C4-2B (cell line): ENCODE measurements at regions not wholly inside any gene's neighbourhood (a gene's known extent, or its start where the extent isn't known, plus 50 kb on each side); places are given as distances from the start of the nearest gene placed in this dataset.
A peak's percentile ranks its signal among the peaks of the same experiment; 100 is the strongest.

ENCODE experiments used
- H3K27ac ChIP-seq: fragments of 450-650 bp; 2 replicates; pipeline ENCODE4 v1.5.1; 2017
- CTCF ChIP-seq: fragments of 450-650 bp; conservative IDR thresholded peaks from 2 replicates; pipeline ENCODE4 v1.5.1; 2017; ENCODE audit warnings: mild to moderate bottlenecking
- ZFX ChIP-seq: fragments of 450-650 bp; IDR thresholded peaks from 2 replicates; pipeline ENCODE4 v1.6.1; 2017

- H3K27ac ChIP-seq: no peak overlapping the region
Measured at GRCh38 chr9:87324613-87325194, 173.0 kb upstream of the DAPK1 start.

DNA sequence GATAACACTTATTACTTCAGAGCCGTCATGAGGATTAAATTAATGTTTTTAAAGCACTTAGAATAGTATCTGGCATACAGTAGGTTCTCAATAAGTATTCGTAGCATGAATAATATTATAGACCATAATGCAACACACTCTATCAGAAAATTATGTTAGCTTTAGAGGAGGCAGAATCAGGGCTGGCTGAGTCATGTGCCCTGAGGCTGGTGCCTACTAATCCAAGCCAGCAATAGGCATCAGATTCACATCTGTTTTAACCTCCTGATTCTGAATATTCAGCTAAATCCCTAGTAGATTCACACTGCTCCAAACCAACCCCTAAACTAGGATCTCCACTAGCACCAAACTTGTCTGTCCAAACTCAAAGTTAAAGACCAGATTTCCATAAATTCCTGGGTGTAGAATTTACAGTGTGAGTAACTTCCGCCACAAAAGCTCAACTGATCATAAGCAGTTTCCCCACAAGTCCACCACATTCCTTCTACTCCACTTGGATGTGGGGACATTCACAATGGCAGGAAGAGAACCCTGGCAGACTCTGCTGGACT is 170.0 kb upstream of the DAPK1 start:
- TF ChIP-seq ZFX (no peak; the same call in 1 of the 2 replicates), CTCF (no peak)

More at GRCh38 chr9:87324613-87325194, 173.0 kb upstream of the DAPK1 start:
- TF ChIP-seq CTCF (peak; percentile 86), ZFX (no peak)

DNA sequence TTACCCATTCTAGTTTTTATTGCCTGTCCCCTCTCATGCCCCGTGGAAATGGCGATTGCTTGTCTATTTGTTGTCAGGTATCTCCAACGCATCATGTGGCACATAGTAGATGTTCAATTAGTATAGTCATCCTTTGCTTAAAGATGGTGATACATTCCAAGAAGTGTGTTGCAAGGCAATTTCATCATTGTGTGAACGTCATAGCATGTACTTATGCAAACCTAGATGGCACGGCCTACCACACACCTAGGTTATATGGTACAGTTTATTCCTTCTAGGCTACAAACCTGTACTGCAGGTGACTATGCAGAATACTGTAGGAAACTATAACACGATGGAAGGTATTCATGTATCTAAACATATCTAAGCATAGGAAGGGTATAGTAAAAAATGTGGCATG is 163.9 kb upstream of the DAPK1 start:
- TF ChIP-seq ZFX (no peak), CTCF (no peak)
- H3K27ac ChIP-seq: no peak overlapping the region; the same call in 1 of the 2 replicates

More for the DNA sequence above, 170.0 kb upstream of the DAPK1 start:
- H3K27ac ChIP-seq: no peak overlapping the region

DNA sequence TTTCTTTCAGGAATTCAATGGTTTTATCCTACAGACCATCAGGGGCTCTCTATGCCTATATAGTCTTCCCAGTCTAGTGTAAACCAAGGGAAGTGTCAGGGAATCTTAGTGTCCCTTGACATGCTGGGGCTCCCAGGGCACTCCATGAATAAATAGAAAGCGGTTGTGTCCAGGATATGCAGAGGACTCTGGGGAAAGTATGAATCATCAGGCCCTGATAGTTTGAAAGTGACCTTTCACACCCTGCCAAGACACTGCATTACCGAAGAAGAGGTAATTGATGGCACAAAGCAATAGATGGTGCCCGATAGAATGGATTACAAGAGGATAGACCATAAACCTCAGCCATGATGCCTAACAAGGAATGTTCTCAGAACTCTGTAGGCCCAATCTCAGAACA is 163.3 kb upstream of the DAPK1 start:
- TF ChIP-seq ZFX (no peak), CTCF (no peak)

GRCh38 chr9:87336407-87336806 is 161.3 kb upstream of the DAPK1 start:
- TF ChIP-seq ZFX: no peak
- no peak for TF ChIP-seq CTCF
- peak overlapping the region; percentile 62; the same call in 1 of the 2 replicates for H3K27ac ChIP-seq

More for the DNA sequence above, 163.3 kb upstream of the DAPK1 start:
- H3K27ac ChIP-seq: peak overlapping the region; percentile 90

- TF ChIP-seq CTCF (peak; percentile 86), ZFX (no peak)
- H3K27ac ChIP-seq: no peak overlapping the region
Measured at GRCh38 chr9:87336914-87337333, 160.7 kb upstream of the DAPK1 start.

DNA sequence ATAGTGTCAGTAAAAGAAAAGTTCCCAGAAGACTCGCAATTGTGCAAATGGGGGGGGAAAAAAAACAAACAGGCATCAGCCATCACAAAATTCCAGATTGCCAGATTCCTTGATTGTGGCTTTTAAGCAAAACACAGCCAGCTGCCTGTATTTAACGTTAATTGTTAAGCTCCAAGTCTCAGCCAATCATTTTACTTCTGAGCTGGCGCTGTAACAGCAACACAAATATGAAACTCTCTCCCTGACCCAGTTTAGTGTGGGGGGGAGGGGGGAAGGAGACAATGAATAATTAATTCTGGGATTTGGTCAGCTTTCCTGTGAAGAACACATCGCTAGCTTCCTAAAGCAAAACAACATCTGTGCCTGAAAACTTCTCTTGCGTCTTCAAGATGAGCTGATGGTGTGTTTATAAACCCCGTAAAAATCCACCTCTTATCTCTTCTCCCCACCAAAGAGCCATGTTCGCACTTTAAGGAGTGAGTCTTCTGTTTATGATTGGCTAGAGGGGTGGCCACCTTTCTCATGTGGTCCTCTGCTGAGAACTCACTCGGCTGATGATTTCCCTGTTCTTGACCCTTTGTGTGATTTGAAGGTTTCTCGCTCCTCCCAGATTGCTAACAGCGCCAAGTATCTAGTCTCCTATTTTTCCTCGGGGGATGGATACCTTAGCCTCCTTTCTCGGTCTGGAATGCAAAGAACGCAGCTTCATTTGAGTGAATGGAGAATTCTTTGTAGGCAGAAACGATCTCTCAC is 160.2 kb upstream of the DAPK1 start:
- no peak overlapping the region for H3K27ac ChIP-seq
- TF ChIP-seq ZFX (no peak), CTCF (no peak)
